B cell (primary cell): ENCODE measurements at regions not wholly inside any gene's neighbourhood (a gene's known extent, or its start where the extent isn't known, plus 50 kb on each side); places are given as distances from the start of the nearest gene placed in this dataset.

Source experiments
- CTCF ChIP-seq: fragments of 200-600 bp; IDR thresholded peaks from one replicate; pipeline ENCODE4 v1.8.0; 2022; ENCODE audit warnings: antibody characterized with exemption, mild to moderate bottlenecking
- EZH2 ChIP-seq: IDR thresholded peaks from 2 replicates; pipeline ENCODE4 v1.6.1; 2012; ENCODE audit warnings: borderline replicate concordance, low read depth, mild to moderate bottlenecking, moderate library complexity, low read length; ENCODE audit not compliant: insufficient read depth, poor library complexity, severe bottlenecking

DNA sequence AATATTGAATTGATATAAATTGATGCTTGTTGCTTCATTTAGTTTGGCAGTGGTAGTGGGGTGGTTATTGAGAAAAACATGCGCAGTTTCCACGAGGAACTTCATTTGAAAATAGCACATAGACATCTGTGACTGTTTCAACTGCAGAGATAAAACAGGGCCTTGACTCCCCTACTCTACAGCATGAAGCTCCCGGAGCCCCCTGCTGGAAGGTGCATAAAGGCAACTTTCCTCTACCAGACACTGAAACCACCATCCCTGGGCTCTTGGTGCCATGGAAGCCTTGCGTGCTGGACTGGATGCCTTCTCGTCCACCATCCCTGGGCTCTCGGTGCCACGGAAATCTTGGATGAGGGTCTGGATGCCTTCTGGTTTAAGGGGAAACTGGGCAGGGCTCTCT is 195.9 kb downstream of the CSNK2A3 start:
- TF ChIP-seq CTCF = no peak
- no peak for TF ChIP-seq EZH2
